H1 (cell line): ENCODE measurements at regions not wholly inside any gene's neighbourhood (a gene's known extent, or its start where the extent isn't known, plus 50 kb on each side); places are given as distances from the start of the nearest gene placed in this dataset.

Experiments
- PHF8 ChIP-seq: fragments of 200-600 bp; sonication (generic); conservative IDR thresholded peaks from 2 replicates; pipeline ENCODE4 v1.7.1; 2012; ENCODE audit warnings: low read depth, mild to moderate bottlenecking, inconsistent platforms, low read length, moderate library complexity
- POLR2A ChIP-seq, 2 experiments: IDR thresholded peaks; 1 replicate in 1 of 2; 2 replicates in 1 of 2; pipeline ENCODE4 v1.6.1; 2011; ENCODE audit warnings: low read depth in 2 of 2, low read length in 2 of 2, mild to moderate bottlenecking in 2 of 2; ENCODE audit errors: control extremely low read depth in 1 of 2
- SUZ12 ChIP-seq: fragments of 200-600 bp; sonication (generic); IDR thresholded peaks from 2 replicates; pipeline ENCODE4 v1.6.1; 2012; ENCODE audit warnings: mild to moderate bottlenecking, inconsistent platforms, low read length, moderate library complexity, mixed read lengths
- TF ChIP-seq, protein P1 (sequence below), 3 experiments: IDR thresholded peaks; 1 replicate in 2 of 3; 2 replicates in 1 of 3; pipeline versions ENCODE4 v1.5.1 to v1.6.1; 2011; ENCODE audit warnings: low read length in 3 of 3, mild to moderate bottlenecking in 3 of 3, inconsistent platforms in 2 of 3, low read depth in 1 of 3, moderate library complexity in 1 of 3; ENCODE audit not compliant: insufficient read depth in 1 of 3; ENCODE audit errors: control extremely low read depth in 1 of 3

- TF ChIP-seq, protein P1, sequence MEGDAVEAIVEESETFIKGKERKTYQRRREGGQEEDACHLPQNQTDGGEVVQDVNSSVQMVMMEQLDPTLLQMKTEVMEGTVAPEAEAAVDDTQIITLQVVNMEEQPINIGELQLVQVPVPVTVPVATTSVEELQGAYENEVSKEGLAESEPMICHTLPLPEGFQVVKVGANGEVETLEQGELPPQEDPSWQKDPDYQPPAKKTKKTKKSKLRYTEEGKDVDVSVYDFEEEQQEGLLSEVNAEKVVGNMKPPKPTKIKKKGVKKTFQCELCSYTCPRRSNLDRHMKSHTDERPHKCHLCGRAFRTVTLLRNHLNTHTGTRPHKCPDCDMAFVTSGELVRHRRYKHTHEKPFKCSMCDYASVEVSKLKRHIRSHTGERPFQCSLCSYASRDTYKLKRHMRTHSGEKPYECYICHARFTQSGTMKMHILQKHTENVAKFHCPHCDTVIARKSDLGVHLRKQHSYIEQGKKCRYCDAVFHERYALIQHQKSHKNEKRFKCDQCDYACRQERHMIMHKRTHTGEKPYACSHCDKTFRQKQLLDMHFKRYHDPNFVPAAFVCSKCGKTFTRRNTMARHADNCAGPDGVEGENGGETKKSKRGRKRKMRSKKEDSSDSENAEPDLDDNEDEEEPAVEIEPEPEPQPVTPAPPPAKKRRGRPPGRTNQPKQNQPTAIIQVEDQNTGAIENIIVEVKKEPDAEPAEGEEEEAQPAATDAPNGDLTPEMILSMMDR (IDR thresholded peaks at IDR 0.05; ENCODE audit: control extremely low read depth in 1 of 3, insufficient read depth in 1 of 3, low read depth in 1 of 3, low read length in 3 of 3) = no peak
- TF ChIP-seq SUZ12 = no peak
- TF ChIP-seq POLR2A (IDR thresholded peaks at IDR 0.05; ENCODE audit: control extremely low read depth in 1 of 2, low read depth in 2 of 2, low read length in 2 of 2) = no peak
- TF ChIP-seq PHF8 = no peak
These were observed 133.8 kb downstream of the RXFP2 start for GRCh38 chr13:31873145-31873544.
